WERI-Rb-1 (cell line): ENCODE measurements at regions not wholly inside any gene's neighbourhood (a gene's known extent, or its start where the extent isn't known, plus 50 kb on each side); places are given as distances from the start of the nearest gene placed in this dataset.

Experiments
- DNase-seq: peaks from one replicate; pipeline ENCODE4 v3.0.0-alpha.2; 2020
- H3K27ac ChIP-seq: fragments of 250-450 bp; sonication (Bioruptor Pico); 2 replicates; pipeline ENCODE4 v1.5.1; 2020; ENCODE audit warnings: mild to moderate bottlenecking, moderate library complexity
- H3K27me3 ChIP-seq: fragments of 250-450 bp; sonication (Bioruptor Pico); 2 replicates; pipeline ENCODE4 v1.5.1; 2021; ENCODE audit warnings: mild to moderate bottlenecking, low read depth, moderate library complexity; ENCODE audit not compliant: insufficient read depth, severe bottlenecking
- H3K36me3 ChIP-seq: fragments of 250-450 bp; sonication (Bioruptor Pico); 2 replicates; pipeline ENCODE4 v1.5.1; 2020; ENCODE audit warnings: mild to moderate bottlenecking, moderate library complexity
- H3K4me3 ChIP-seq: 2 replicates; pipeline ENCODE4 v1.5.1; 2011; ENCODE audit warnings: low read depth, mild to moderate bottlenecking, control low read depth, low read length
- H3K9me3 ChIP-seq: fragments of 250-450 bp; sonication (Bioruptor Pico); 2 replicates; pipeline ENCODE4 v1.5.1; 2021; ENCODE audit warnings: mild to moderate bottlenecking, moderate library complexity; ENCODE audit not compliant: severe bottlenecking
- TF ChIP-seq, protein P1 (sequence below): IDR thresholded peaks from 2 replicates; pipeline ENCODE4 v1.5.1; 2011; ENCODE audit warnings: low read depth, mild to moderate bottlenecking, control low read depth, inconsistent platforms, low read length

- TF ChIP-seq, protein P1, sequence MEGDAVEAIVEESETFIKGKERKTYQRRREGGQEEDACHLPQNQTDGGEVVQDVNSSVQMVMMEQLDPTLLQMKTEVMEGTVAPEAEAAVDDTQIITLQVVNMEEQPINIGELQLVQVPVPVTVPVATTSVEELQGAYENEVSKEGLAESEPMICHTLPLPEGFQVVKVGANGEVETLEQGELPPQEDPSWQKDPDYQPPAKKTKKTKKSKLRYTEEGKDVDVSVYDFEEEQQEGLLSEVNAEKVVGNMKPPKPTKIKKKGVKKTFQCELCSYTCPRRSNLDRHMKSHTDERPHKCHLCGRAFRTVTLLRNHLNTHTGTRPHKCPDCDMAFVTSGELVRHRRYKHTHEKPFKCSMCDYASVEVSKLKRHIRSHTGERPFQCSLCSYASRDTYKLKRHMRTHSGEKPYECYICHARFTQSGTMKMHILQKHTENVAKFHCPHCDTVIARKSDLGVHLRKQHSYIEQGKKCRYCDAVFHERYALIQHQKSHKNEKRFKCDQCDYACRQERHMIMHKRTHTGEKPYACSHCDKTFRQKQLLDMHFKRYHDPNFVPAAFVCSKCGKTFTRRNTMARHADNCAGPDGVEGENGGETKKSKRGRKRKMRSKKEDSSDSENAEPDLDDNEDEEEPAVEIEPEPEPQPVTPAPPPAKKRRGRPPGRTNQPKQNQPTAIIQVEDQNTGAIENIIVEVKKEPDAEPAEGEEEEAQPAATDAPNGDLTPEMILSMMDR, result no peak
- no peak for DNase-seq
- Histone ChIP-seq H3K9me3 (no peaks in the 10 kb centered on the region), H3K27ac (no peak overlapping the region), H3K36me3 (no peaks in the 10 kb centered on the region), H3K4me3 (no peak overlapping the region), H3K27me3 (no peaks in the 10 kb centered on the region)
Observed at GRCh38 chr10:24157567-24157966, 51.4 kb upstream of the KIAA1217 start.
